ENCODE measurements at regions not wholly inside any gene's neighbourhood (a gene's known extent, or its start where the extent isn't known, plus 50 kb on each side); places are given as distances from the start of the nearest gene placed in this dataset.

- TF ChIP-seq POLR2A (IDR thresholded peaks at IDR 0.05) (no peak), CTCF (IDR thresholded peaks at IDR 0.05) (no peak), EP300 (IDR thresholded peaks at IDR 0.05) (no peak)
Measured at GRCh38 chr11:45079075-45079444, 67.4 kb upstream of the PRDM11 start.

All from ovary (tissue), 3 donors.